AG09309 (cell line): ENCODE measurements at regions not wholly inside any gene's neighbourhood (a gene's known extent, or its start where the extent isn't known, plus 50 kb on each side); places are given as distances from the start of the nearest gene placed in this dataset.

Experiments used
- DNase-seq: peaks from one replicate; pipeline ENCODE4 v3.0.0-alpha.2; 2010; ENCODE audit warnings: low read depth
- H3K4me3 ChIP-seq: 2 replicates; pipeline ENCODE4 v1.5.1; 2011; ENCODE audit warnings: mild to moderate bottlenecking, low read depth, low read length, moderate library complexity; ENCODE audit not compliant: control insufficient read depth
- CTCF ChIP-seq: IDR thresholded peaks from 2 replicates; pipeline ENCODE4 v1.5.1; 2011; ENCODE audit warnings: mild to moderate bottlenecking, low read depth, low read length, inconsistent platforms; ENCODE audit not compliant: insufficient read depth, control insufficient read depth; ENCODE audit errors: missing control alignments

- no peak for DNase-seq
- H3K4me3 ChIP-seq: no peak overlapping the region
- no peak for TF ChIP-seq CTCF
These were observed 185.6 kb downstream of the ZNF248 start for GRCh38 chr10:37671802-37672201.

GRCh38 chr10:37667736-37668135, 189.7 kb downstream of the ZNF248 start:
- TF ChIP-seq CTCF: no peak
- DNase-seq: no peak
- no peak overlapping the region for H3K4me3 ChIP-seq

GRCh38 chr10:37654466-37654865, 202.9 kb downstream of the ZNF248 start:
- H3K4me3 ChIP-seq: no peak overlapping the region
- no peak for TF ChIP-seq CTCF
- no peak for DNase-seq

- TF ChIP-seq CTCF: no peak
- no peak overlapping the region for H3K4me3 ChIP-seq
- no peak for DNase-seq
These were observed 214.2 kb downstream of the ZNF248 start for GRCh38 chr10:37643187-37643586.

GRCh38 chr10:37640301-37640700, 217.1 kb downstream of the ZNF248 start:
- no peak for TF ChIP-seq CTCF
- DNase-seq: no peak

GRCh38 chr10:37639200-37639599, 218.2 kb downstream of the ZNF248 start:
- DNase-seq: no peak
- TF ChIP-seq CTCF: no peak
- H3K4me3 ChIP-seq: no peak overlapping the region

More at GRCh38 chr10:37640301-37640700, 217.1 kb downstream of the ZNF248 start:
- no peak overlapping the region for H3K4me3 ChIP-seq

- H3K4me3 ChIP-seq: no peak overlapping the region
- DNase-seq: no peak
- TF ChIP-seq CTCF: no peak
These were observed 218.8 kb downstream of the ZNF248 start for GRCh38 chr10:37638569-37638968.
